SK-N-SH (cell line): ENCODE measurements at regions not wholly inside any gene's neighbourhood (a gene's known extent, or its start where the extent isn't known, plus 50 kb on each side); places are given as distances from the start of the nearest gene placed in this dataset.

Experiments used
- CTCF ChIP-seq: fragments of 200-600 bp; sonication (generic); IDR thresholded peaks from 2 replicates; pipeline ENCODE4 v1.6.1; 2017; ENCODE audit warnings: antibody characterized with exemption, mild to moderate bottlenecking, moderate library complexity
- EZH2phosphoT487 ChIP-seq: fragments of 200-600 bp; sonication (generic); IDR thresholded peaks from 2 replicates; pipeline ENCODE4 v1.6.1; 2017; ENCODE audit warnings: low read depth, mixed run types, mild to moderate bottlenecking, antibody characterized with exemption, moderate library complexity, borderline replicate concordance
- JUND ChIP-seq: IDR thresholded peaks from 2 replicates; pipeline ENCODE4 v1.4.0; 2012
- MEF2A ChIP-seq: IDR thresholded peaks from 2 replicates; pipeline ENCODE4 v1.4.0; 2012; ENCODE audit warnings: low read depth, borderline replicate concordance
- POLR2AphosphoS5 ChIP-seq: IDR thresholded peaks from 2 replicates; pipeline ENCODE4 v1.6.1; 2012; ENCODE audit warnings: low read depth, low read length
- RFX5 ChIP-seq: IDR thresholded peaks from 2 replicates; pipeline ENCODE4 v1.6.1; 2012; ENCODE audit warnings: mild to moderate bottlenecking, improper control_type of control experiment, low read length
- RXRA ChIP-seq: IDR thresholded peaks from 2 replicates; pipeline ENCODE4 v1.4.0; 2012; ENCODE audit warnings: low read depth, mild to moderate bottlenecking, borderline replicate concordance
- SMC3 ChIP-seq: IDR thresholded peaks from 2 replicates; pipeline ENCODE4 v1.6.1; 2012; ENCODE audit warnings: low read depth, low read length, improper control_type of control experiment
- ZBTB33 ChIP-seq: IDR thresholded peaks from 2 replicates; pipeline ENCODE4 v1.4.0; 2012; ENCODE audit warnings: low read depth, borderline replicate concordance

DNA sequence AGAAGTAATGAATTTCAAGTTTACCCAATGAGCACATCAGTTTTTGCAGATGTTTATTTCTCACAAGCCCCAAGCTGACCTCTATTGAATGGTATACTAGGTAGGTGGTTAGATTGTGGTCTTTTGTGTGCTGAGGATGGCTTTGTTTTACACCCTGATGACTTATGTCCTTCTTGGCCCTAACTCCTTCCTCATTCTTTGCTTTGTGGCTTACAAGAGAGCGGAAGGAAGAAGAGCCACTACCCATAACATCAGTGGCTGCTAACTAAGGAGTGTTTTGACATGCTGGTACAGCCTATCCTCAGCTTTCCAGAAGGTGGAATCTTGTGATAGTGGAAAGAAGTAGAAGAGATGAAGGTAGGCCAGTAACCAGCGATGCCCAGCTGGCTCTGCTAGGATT, 85.7 kb upstream of the NTRK2 start:
- TF ChIP-seq POLR2AphosphoS5 (no peak), CTCF (no peak), MEF2A (no peak), EZH2phosphoT487 (no peak), RFX5 (no peak), SMC3 (no peak), JUND (no peak), ZBTB33 (no peak), RXRA (no peak)
